ENCODE measurements at regions not wholly inside any gene's neighbourhood (a gene's known extent, or its start where the extent isn't known, plus 50 kb on each side); places are given as distances from the start of the nearest gene placed in this dataset.

GRCh38 chr15:60122691-60123090 lies 118.6 kb downstream of the FOXB1 start:
- TF ChIP-seq CTCF (IDR thresholded peaks at IDR 0.05; ENCODE audit: poor library complexity, severe bottlenecking), result no peak
- TF ChIP-seq SMC3 (conservative IDR thresholded peaks at IDR 0.05; ENCODE audit: poor library complexity), result no peak
- TF ChIP-seq EP300 (conservative IDR thresholded peaks at IDR 0.05; ENCODE audit: poor library complexity, severe bottlenecking), result no peak

All from neural cell (in vitro differentiated cells).